Neural cell (in vitro differentiated cells): ENCODE measurements at regions not wholly inside any gene's neighbourhood (a gene's known extent, or its start where the extent isn't known, plus 50 kb on each side); places are given as distances from the start of the nearest gene placed in this dataset.

ENCODE experiments used
- H2AFZ ChIP-seq: fragments of 200-600, 300-800 bp; sonication (generic), shearing (Covaris generic); 2 replicates; pipeline ENCODE4 v1.6.0; 2014; ENCODE audit warnings: low read depth, mild to moderate bottlenecking, antibody characterized with exemption, low read length, moderate library complexity
- H3F3A ChIP-seq: fragments of 200-600 bp; shearing (Covaris generic); 2 replicates; pipeline ENCODE4 v1.6.1; 2016; ENCODE audit warnings: mild to moderate bottlenecking, moderate library complexity, mixed read lengths, antibody characterized with exemption, low read length; ENCODE audit not compliant: insufficient read depth, poor library complexity, severe bottlenecking
- H3K27ac ChIP-seq: fragments of 200-600, 300-800 bp; sonication (generic), shearing (Covaris generic); 2 replicates; pipeline ENCODE4 v1.5.1; 2014; ENCODE audit warnings: mild to moderate bottlenecking, low read length, moderate library complexity
- H3K27me3 ChIP-seq: fragments of 300-800, 200-600 bp; sonication (generic), shearing (Covaris generic); 2 replicates; pipeline ENCODE4 v1.6.0; 2014; ENCODE audit warnings: mild to moderate bottlenecking, low read depth, low read length, moderate library complexity; ENCODE audit not compliant: insufficient read depth
- H3K36me3 ChIP-seq: fragments of 300-800, 200-600 bp; sonication (generic), shearing (Covaris generic); 2 replicates; pipeline ENCODE4 v1.5.1; 2014; ENCODE audit warnings: mild to moderate bottlenecking, antibody characterized with exemption, low read length, moderate library complexity; ENCODE audit not compliant: insufficient read depth
- H3K4me2 ChIP-seq: fragments of 300-800, 200-600 bp; sonication (generic), shearing (Covaris generic); 2 replicates; pipeline ENCODE4 v1.6.0; 2014; ENCODE audit warnings: mild to moderate bottlenecking, low read length
- H3K4me3 ChIP-seq: fragments of 300-800, 200-600 bp; sonication (generic), shearing (Covaris generic); 2 replicates; pipeline ENCODE4 v1.5.1; 2014; ENCODE audit warnings: mild to moderate bottlenecking, low read length, moderate library complexity
- H3K79me2 ChIP-seq: fragments of 200-600 bp; shearing (Covaris generic); replicated peaks from 2 replicates; pipeline ENCODE4 v1.6.0; 2014; ENCODE audit warnings: mild to moderate bottlenecking, low read length, moderate library complexity; ENCODE audit not compliant: insufficient read depth
- H3K9ac ChIP-seq: fragments of 300-800, 200-600 bp; sonication (generic), shearing (Covaris generic); 2 replicates; pipeline ENCODE4 v1.6.1; 2016; ENCODE audit warnings: mild to moderate bottlenecking, low read length, mixed read lengths
- H3K9me2 ChIP-seq: fragments of 200-600 bp; shearing (Covaris generic); 2 replicates; pipeline ENCODE4 v1.6.1; 2016; ENCODE audit warnings: mild to moderate bottlenecking, low read length, mixed read lengths; ENCODE audit not compliant: insufficient read depth
- H3K9me3 ChIP-seq: fragments of 200-600, 300-800 bp; sonication (generic), shearing (Covaris generic); 2 replicates; pipeline ENCODE4 v1.6.1; 2016; ENCODE audit warnings: mild to moderate bottlenecking, mixed run types, low read length, moderate library complexity, mixed read lengths
- H4K20me1 ChIP-seq: fragments of 200-600 bp; shearing (Covaris generic); 2 replicates; pipeline ENCODE4 v1.6.1; 2016; ENCODE audit warnings: mild to moderate bottlenecking, mixed run types; ENCODE audit not compliant: insufficient read depth
- EP300 ChIP-seq: fragments of 450-650 bp; conservative IDR thresholded peaks from 2 replicates; pipeline ENCODE4 v1.6.1; 2014; ENCODE audit warnings: antibody characterized with exemption, mild to moderate bottlenecking, moderate library complexity; ENCODE audit not compliant: poor library complexity, severe bottlenecking
- EZH2 ChIP-seq: fragments of 200-600, 300-800 bp; shearing (Covaris generic), sonication (generic); IDR thresholded peaks from 2 replicates; pipeline ENCODE4 v1.6.1; 2014; ENCODE audit warnings: antibody characterized with exemption, low read length, borderline replicate concordance, mild to moderate bottlenecking; ENCODE audit not compliant: insufficient read depth, poor library complexity, severe bottlenecking
- MXI1 ChIP-seq: fragments of 450-650 bp; conservative IDR thresholded peaks from 2 replicates; pipeline ENCODE4 v1.6.1; 2014; ENCODE audit warnings: antibody characterized with exemption, mild to moderate bottlenecking; ENCODE audit not compliant: poor library complexity, severe bottlenecking
- POLR2AphosphoS5 ChIP-seq: IDR thresholded peaks from 2 replicates; pipeline ENCODE4 v1.6.1; 2012
- RAD21 ChIP-seq: fragments of 450-650 bp; conservative IDR thresholded peaks from 2 replicates; pipeline ENCODE4 v1.6.1; 2014; ENCODE audit warnings: antibody characterized with exemption, mild to moderate bottlenecking, moderate library complexity
- REST ChIP-seq: IDR thresholded peaks from 2 replicates; pipeline ENCODE4 v1.6.1; 2012; ENCODE audit warnings: borderline replicate concordance
- SMC3 ChIP-seq: fragments of 450-650 bp; conservative IDR thresholded peaks from 2 replicates; pipeline ENCODE4 v1.6.1; 2014; ENCODE audit warnings: antibody characterized with exemption, mild to moderate bottlenecking, moderate library complexity; ENCODE audit not compliant: poor library complexity
- TAF1 ChIP-seq: IDR thresholded peaks from 2 replicates; pipeline ENCODE4 v1.6.1; 2012; ENCODE audit warnings: low read depth
- TF ChIP-seq, protein P1 (sequence below): fragments of 450-650 bp; IDR thresholded peaks from 2 replicates; pipeline ENCODE4 v1.5.1; 2014; ENCODE audit warnings: antibody characterized with exemption, mild to moderate bottlenecking, moderate library complexity; ENCODE audit not compliant: poor library complexity, severe bottlenecking

GRCh38 chr20:22226849-22227700 lies 357.3 kb downstream of the FOXA2 start:
- no peaks in the 10 kb centered on the region for H3K79me2 ChIP-seq
- no peak overlapping the region for H2AFZ ChIP-seq
- H3K9ac ChIP-seq, result no peak overlapping the region
- no peaks in the 10 kb centered on the region for H3K36me3 ChIP-seq
- no peak overlapping the region for H3K4me2 ChIP-seq
- H3K9me2 ChIP-seq, result no peaks in the 10 kb centered on the region
- H3K9me3 ChIP-seq, result no peaks in the 10 kb centered on the region
- no peak overlapping the region for H3K27ac ChIP-seq
- H4K20me1 ChIP-seq, result no peaks in the 10 kb centered on the region
- no peaks in the 10 kb centered on the region for H3K27me3 ChIP-seq
- no peak overlapping the region for H3K4me3 ChIP-seq
- no peaks in the 10 kb centered on the region for H3F3A ChIP-seq
- no peak for TF ChIP-seq REST
- no peak for TF ChIP-seq MXI1
- no peak for TF ChIP-seq EP300
- TF ChIP-seq POLR2AphosphoS5, result no peak

- H3F3A ChIP-seq, result no peaks in the 10 kb centered on the region
- no peaks in the 10 kb centered on the region for H3K9me2 ChIP-seq
- H3K9me3 ChIP-seq, result no peaks in the 10 kb centered on the region
- no peak overlapping the region for H2AFZ ChIP-seq
- no peaks in the 10 kb centered on the region for H4K20me1 ChIP-seq
- no peak overlapping the region for H3K4me3 ChIP-seq
- H3K79me2 ChIP-seq, result no peaks in the 10 kb centered on the region
- H3K36me3 ChIP-seq, result no peaks in the 10 kb centered on the region
- H3K27ac ChIP-seq, result no peak overlapping the region
- TF ChIP-seq MXI1 (no peak), EZH2 (no peak), REST (no peak), EP300 (no peak), TAF1 (no peak), RAD21 (no peak), POLR2AphosphoS5 (no peak), SMC3 (no peak)
- TF ChIP-seq, protein P1, sequence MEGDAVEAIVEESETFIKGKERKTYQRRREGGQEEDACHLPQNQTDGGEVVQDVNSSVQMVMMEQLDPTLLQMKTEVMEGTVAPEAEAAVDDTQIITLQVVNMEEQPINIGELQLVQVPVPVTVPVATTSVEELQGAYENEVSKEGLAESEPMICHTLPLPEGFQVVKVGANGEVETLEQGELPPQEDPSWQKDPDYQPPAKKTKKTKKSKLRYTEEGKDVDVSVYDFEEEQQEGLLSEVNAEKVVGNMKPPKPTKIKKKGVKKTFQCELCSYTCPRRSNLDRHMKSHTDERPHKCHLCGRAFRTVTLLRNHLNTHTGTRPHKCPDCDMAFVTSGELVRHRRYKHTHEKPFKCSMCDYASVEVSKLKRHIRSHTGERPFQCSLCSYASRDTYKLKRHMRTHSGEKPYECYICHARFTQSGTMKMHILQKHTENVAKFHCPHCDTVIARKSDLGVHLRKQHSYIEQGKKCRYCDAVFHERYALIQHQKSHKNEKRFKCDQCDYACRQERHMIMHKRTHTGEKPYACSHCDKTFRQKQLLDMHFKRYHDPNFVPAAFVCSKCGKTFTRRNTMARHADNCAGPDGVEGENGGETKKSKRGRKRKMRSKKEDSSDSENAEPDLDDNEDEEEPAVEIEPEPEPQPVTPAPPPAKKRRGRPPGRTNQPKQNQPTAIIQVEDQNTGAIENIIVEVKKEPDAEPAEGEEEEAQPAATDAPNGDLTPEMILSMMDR, result no peak
- H3K4me2 ChIP-seq, result no peak overlapping the region
- no peaks in the 10 kb centered on the region for H3K27me3 ChIP-seq
- H3K9ac ChIP-seq, result no peak overlapping the region
These were observed 361.1 kb downstream of the FOXA2 start for GRCh38 chr20:22223236-22223635.
